GF-D8 (cell line): ENCODE measurements at regions not wholly inside any gene's neighbourhood (a gene's known extent, or its start where the extent isn't known, plus 50 kb on each side); places are given as distances from the start of the nearest gene placed in this dataset.
A peak's percentile ranks its signal among the peaks of the same experiment; 100 is the strongest.
"Not testable (repeated sequence)": the region's sequence is repeated elsewhere in the genome, so short reads cannot be mapped to it uniquely, and the experiment has no call there.

Source experiments
- DNase-seq: peaks from one replicate; lab custom pipeline; 2025; lab: John Stamatoyannopoulos, UW

DNA sequence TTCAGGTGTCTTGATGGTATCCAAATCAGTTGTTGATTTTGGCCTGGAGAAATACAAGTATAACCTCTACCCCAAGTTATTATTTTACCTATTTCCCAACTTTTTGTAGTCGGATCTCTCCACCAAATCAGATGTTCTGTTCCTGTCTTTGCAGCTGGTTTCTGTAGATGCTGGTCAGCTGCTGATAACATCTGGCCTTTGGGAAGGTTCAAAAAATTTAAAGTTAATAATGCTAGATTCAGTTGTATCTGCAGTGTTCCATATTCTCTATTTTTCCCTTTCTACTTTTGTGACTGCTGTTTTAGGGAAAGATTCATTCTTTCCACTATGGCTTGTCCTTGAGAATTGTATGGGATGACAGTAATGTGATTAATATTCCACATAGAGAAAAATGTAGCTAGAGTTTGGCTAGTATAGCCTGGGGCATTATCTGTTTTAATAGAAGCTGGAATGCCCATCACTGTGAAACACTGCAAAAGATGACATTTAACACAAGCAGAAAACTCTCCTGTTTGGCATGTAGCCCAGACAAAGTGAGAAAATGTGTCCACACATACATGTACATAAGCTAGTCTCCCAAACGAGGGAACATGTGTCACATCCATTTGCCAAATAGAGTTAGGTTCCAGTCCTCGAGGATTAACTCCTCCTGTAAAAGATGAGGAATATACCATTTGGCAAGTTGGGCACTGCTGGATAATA lies 99.2 kb downstream of the ZNF100 start:
- not testable (repeated sequence) for DNase-seq

- no peak for DNase-seq
Observed at GRCh38 chr19:21655540-21656126, 111.7 kb downstream of the ZNF100 start.

DNA sequence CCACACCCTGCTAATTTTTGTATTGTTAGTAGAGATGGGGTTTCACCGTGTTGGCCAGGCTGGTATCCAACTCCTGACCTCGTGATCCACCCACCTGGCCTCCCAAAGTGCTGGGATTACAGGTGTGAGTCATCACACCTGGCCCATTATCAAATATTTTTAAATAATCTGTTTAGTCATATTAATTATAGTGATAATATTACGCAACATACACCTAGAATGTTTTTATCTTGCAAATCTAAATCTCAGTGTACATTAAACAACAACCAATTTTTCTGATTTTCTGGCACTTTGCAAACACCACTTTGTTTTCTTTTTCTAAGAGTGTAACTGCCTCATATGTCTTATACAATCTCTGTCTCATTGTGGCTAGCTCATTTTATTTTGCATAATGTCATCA lies 115.9 kb downstream of the ZNF100 start:
- not testable (repeated sequence) for DNase-seq

- no peak for DNase-seq
Observed at GRCh38 chr19:21638776-21639175, 128.6 kb downstream of the ZNF100 start.

- DNase-seq = no peak
Observed at GRCh38 chr19:21626924-21627697, 121.7 kb downstream of the ZNF429 start.

DNA sequence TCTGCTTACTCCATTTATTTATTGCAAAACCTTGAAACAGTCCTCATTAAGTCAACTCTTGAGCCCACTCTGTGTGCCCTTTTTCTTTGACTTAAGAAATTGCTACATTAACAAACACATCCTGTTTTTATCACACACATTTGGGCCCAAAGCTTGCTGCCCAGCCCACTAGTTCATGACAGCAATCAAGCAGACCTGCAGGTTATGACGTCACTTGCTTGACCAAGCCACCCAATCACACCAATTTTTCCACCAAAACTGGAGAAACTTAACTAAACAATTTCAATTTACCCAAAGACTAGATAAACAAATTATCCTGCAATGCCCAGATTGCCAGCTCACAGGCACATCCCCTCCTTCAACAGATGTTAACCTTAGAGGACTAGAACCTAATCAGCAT lies 120.7 kb downstream of the ZNF429 start:
- DNase-seq = no peak

DNA sequence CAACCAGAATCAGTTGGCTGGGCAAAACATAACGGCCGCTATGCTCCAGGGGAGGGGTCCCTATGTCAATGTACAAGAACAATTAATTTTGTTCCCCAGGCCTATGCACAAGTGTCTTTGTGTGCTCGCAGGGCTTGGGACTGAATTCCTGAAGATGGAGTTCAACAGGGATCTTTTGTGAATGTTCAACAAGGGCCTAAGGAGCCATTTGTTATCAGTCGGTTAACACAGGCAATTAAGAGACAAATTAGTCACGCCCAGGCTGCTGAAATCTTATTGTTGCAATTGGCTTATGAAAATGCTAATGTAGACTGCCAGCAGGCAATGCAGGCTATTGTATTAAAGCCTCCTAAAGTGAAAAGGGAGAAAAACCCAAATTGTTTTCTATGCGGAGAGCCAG lies 117.5 kb downstream of the ZNF429 start:
- no peak for DNase-seq

DNA sequence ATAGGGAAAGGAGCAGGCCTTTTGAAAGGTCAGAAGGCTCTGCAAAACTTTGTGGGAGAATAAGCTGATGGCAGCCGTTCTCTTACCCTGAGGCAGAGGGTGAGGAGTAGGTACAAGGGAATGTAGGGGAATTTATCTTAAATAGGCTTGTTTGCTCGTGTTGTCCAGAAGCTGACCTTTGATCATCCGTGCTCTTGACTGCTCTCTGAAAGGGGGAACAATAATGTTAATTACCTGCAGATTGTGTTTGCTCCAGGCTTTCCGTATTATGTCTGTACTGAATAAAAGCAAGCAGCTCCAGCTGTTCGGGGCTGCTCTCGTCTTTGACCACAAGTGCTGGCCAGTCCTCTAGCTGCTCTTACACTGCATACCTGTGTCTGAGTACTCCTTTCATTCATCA lies 116.3 kb downstream of the ZNF429 start:
- no peak for DNase-seq

GRCh38 chr19:21617740-21618339 lies 112.4 kb downstream of the ZNF429 start:
- DNase-seq = no peak

GRCh38 chr19:21614776-21615175 lies 109.4 kb downstream of the ZNF429 start:
- DNase-seq = not testable (repeated sequence)

- not testable (repeated sequence) for DNase-seq
Observed at GRCh38 chr19:21613201-21613600, 107.8 kb downstream of the ZNF429 start.

GRCh38 chr19:21612403-21612872 lies 107.0 kb downstream of the ZNF429 start:
- DNase-seq = no peak

GRCh38 chr19:21611659-21612402 lies 106.4 kb downstream of the ZNF429 start:
- DNase-seq = peak; percentile 10

GRCh38 chr19:21610787-21611186 lies 105.4 kb downstream of the ZNF429 start:
- no peak for DNase-seq

DNA sequence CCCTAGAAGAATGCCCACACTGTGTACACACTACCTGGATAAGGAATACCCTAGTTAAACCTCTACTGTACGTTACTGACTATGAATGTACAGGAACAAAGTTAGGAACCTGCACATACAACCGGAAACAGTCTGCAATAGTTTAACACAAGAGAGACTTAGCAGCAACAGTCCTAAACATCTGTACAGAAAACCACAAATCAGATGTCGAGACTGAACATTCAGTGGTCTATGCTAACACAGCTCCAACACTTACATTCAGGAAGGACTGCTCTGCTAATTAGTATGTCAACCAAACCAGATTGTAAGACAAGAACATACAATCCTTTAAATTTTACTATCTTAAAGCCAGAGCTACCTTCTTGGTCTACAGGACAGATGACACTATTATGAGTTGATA lies 104.9 kb downstream of the ZNF429 start:
- DNase-seq = no peak

DNA sequence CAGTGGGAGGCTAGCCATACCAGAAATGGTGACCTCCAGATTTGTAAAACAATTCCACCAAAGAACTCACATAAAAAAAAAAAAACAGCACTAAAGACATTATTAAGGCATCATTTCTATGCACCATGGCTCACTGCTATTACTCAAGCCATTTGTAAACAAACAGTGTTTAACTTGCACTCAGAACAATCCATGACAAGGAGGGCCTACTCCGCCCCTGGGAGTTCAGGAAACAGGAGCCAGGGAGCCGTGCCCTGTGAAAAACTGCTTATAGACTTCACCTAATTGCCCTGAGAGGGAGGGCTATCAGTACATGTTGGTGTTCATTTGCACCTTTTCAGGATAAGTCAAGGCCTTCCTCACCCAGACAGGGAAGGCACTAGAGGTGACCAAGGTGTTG lies 103.2 kb downstream of the ZNF429 start:
- DNase-seq = no peak

DNA sequence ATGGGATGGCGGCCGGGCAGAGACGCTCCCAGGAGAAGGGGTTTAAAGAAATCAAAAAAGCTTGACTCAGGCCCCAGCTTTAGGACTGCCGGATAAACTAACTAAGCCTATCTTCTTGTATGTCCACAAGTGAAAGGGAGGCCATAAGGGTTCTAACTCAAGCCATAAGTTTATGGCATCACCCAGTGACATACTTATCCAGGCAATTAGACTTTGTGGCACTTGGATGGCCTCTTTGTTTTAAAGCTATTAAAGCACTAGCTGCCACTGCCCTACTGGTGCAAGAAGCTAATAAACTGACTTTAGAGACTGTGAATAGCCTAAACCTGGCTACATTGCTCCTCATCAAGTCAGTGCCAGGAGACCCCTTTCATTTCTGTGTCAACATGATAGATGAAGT lies 102.0 kb downstream of the ZNF429 start:
- DNase-seq = no peak

GRCh38 chr19:21607011-21607410 lies 101.6 kb downstream of the ZNF429 start:
- not testable (repeated sequence) for DNase-seq

- not testable (repeated sequence) for DNase-seq
Observed at GRCh38 chr19:21606326-21606725, 100.9 kb downstream of the ZNF429 start.

- no peak for DNase-seq
Observed at GRCh38 chr19:21604951-21605476, 99.6 kb downstream of the ZNF429 start.
